GM23248 (cell line): ENCODE measurements at regions not wholly inside any gene's neighbourhood (a gene's known extent, or its start where the extent isn't known, plus 50 kb on each side); places are given as distances from the start of the nearest gene placed in this dataset.
"Not testable (repeated sequence)": the region's sequence is repeated elsewhere in the genome, so short reads cannot be mapped to it uniquely, and the experiment has no call there.

Experiments used
- EZH2 ChIP-seq: fragments of 200-600 bp; sonication (generic); IDR thresholded peaks from 2 replicates; pipeline ENCODE4 v1.6.1; 2018; ENCODE audit warnings: antibody characterized with exemption, mild to moderate bottlenecking; ENCODE audit not compliant: insufficient read depth, poor library complexity, severe bottlenecking
- EZH2phosphoT487 ChIP-seq: fragments of 200-600 bp; sonication (generic); IDR thresholded peaks from 2 replicates; pipeline ENCODE4 v1.6.1; 2018; ENCODE audit warnings: antibody characterized with exemption, moderate library complexity, mild to moderate bottlenecking, low read depth; ENCODE audit not compliant: insufficient read depth

GRCh38 chr16:70037913-70038312 is 76.2 kb upstream of the PDPR start:
- TF ChIP-seq EZH2, EZH2phosphoT487: not testable (repeated sequence)
